HCT116 (cell line): ENCODE measurements at regions not wholly inside any gene's neighbourhood (a gene's known extent, or its start where the extent isn't known, plus 50 kb on each side); places are given as distances from the start of the nearest gene placed in this dataset.

Experiments used
- ATAC-seq: fragments of 200-7000 bp; cut with Tn5 transposase; 2 replicates; pipeline ENCODE4 v1.9.1; 2020; ENCODE audit warnings: mild to moderate bottlenecking, moderate library complexity
- BruUV-seq: library from RNA; stranded (reverse); fragments of 400-500 nt; replicated peaks from 2 replicates; lab custom pipeline; 2021; lab: Mats Ljungman, UMichigan
- CTCF ChIA-PET: fragments of 300-600 bp; sonication (Branson Sonifier 250); formaldehyde crosslinking; loops from one replicate; lab custom pipeline; 2021; ENCODE audit warnings: antibody characterized with exemption; lab: Charles Lee
- POLR2A ChIA-PET: fragments of 300-600, 350-600 bp; sonication (Branson Sonifier 250); formaldehyde crosslinking; loops from one replicate; lab custom pipeline; 2021; ENCODE audit warnings: antibody characterized with exemption; lab: Charles Lee
- RAD21 ChIA-PET, 2 experiments: fragments of 300-600 bp; sonication (Branson Sonifier 250); formaldehyde crosslinking; loops; one replicate each; lab custom pipeline; 2023; ENCODE audit warnings: low total read pairs in 2 of 2; ENCODE audit not compliant: uncharacterized antibody in 2 of 2, unreplicated experiment in 2 of 2, low non-redundant PET in 1 of 2; lab: Charles Lee
- DNase-seq: peaks from one replicate; pipeline ENCODE4 v3.0.0-alpha.2; 2010; ENCODE audit warnings: low read depth, low spot score
- H2AFZ ChIP-seq: fragments of 200-600 bp; shearing (Covaris generic), sonication (generic); 2 replicates; pipeline ENCODE4 v1.6.1; 2017; ENCODE audit warnings: low read depth, mixed run types, mixed read lengths, antibody characterized with exemption, low read length; ENCODE audit not compliant: poor library complexity, severe bottlenecking
- H3K27ac ChIP-seq: 2 replicates; pipeline ENCODE4 v1.5.1; 2012; ENCODE audit warnings: low read depth, low read length
- H3K27me3 ChIP-seq: fragments of 200-600 bp; sonication (generic); 2 replicates; pipeline ENCODE4 v1.6.1; 2016; ENCODE audit warnings: mixed run types, low read length, mixed read lengths; ENCODE audit not compliant: insufficient read depth
- H3K36me3 ChIP-seq, 2 experiments: fragments of 200-500 bp in 1 of 2; fragments of 200-600 bp in 1 of 2; sonication (Bioruptor generic) in 1 of 2; sonication (generic) in 1 of 2; 2 replicates each; pipeline versions ENCODE4 v1.5.1 to v1.6.1; 2014 to 2016; ENCODE audit warnings: low read length in 2 of 2, inconsistent platforms in 1 of 2, mixed read lengths in 1 of 2, mixed run types in 1 of 2; ENCODE audit not compliant: insufficient read depth in 2 of 2, control insufficient read depth in 1 of 2
- H3K4me1 ChIP-seq, 2 experiments: fragments of 200-600 bp in 1 of 2; sonication (generic) in 1 of 2; 2 replicates each; pipeline versions ENCODE4 v1.5.1 to v1.6.1; 2012 to 2017; ENCODE audit warnings: low read length in 2 of 2, inconsistent platforms in 1 of 2, mild to moderate bottlenecking in 1 of 2, mixed read lengths in 1 of 2, mixed run types in 1 of 2, moderate library complexity in 1 of 2; ENCODE audit not compliant: insufficient read depth in 2 of 2, control insufficient read depth in 1 of 2
- H3K4me2 ChIP-seq: fragments of 200-600 bp; sonication (generic); 2 replicates; pipeline ENCODE4 v1.6.1; 2017; ENCODE audit warnings: mixed run types, low read length, mixed read lengths
- H3K4me3 ChIP-seq, 2 experiments: fragments of 200-600 bp in 1 of 2; sonication (generic) in 1 of 2; replicated peaks in 1 of 2; 2 replicates each; pipeline ENCODE4 v1.5.1; 2011 to 2016; ENCODE audit warnings: low read length in 2 of 2, control low read depth in 1 of 2, low read depth in 1 of 2, mild to moderate bottlenecking in 1 of 2, mixed read lengths in 1 of 2, mixed run types in 1 of 2
- H3K79me2 ChIP-seq: fragments of 200-600 bp; sonication (generic); 2 replicates; pipeline ENCODE4 v1.6.1; 2017; ENCODE audit warnings: mild to moderate bottlenecking, mixed run types, low read length, moderate library complexity, mixed read lengths; ENCODE audit not compliant: insufficient read depth
- H3K9ac ChIP-seq: fragments of 200-600 bp; sonication (generic); 2 replicates; pipeline ENCODE4 v1.6.1; 2016; ENCODE audit warnings: low read length, mixed read lengths
- H3K9me2 ChIP-seq: fragments of 200-600 bp; sonication (generic), shearing (Covaris generic); 2 replicates; pipeline ENCODE4 v1.6.1; 2017; ENCODE audit warnings: mixed run types, mild to moderate bottlenecking, moderate library complexity; ENCODE audit not compliant: insufficient read depth
- H3K9me3 ChIP-seq, 2 experiments: fragments of 200-500 bp in 1 of 2; fragments of 200-600 bp in 1 of 2; sonication (Bioruptor generic) in 1 of 2; sonication (generic) in 1 of 2; 2 replicates each; pipeline ENCODE4 v1.6.1; 2014 to 2017; ENCODE audit warnings: low read length in 2 of 2, mixed read lengths in 2 of 2, inconsistent platforms in 1 of 2, low read depth in 1 of 2, mild to moderate bottlenecking in 1 of 2, mixed run types in 1 of 2, moderate library complexity in 1 of 2; ENCODE audit not compliant: control insufficient read depth in 1 of 2, insufficient read depth in 1 of 2
- H4K20me1 ChIP-seq: fragments of 200-600 bp; sonication (generic), shearing (Covaris generic); 2 replicates; pipeline ENCODE4 v1.6.1; 2017; ENCODE audit warnings: mixed run types, mild to moderate bottlenecking, moderate library complexity; ENCODE audit not compliant: insufficient read depth
- EGR1 ChIP-seq: IDR thresholded peaks from 2 replicates; pipeline ENCODE4 v1.6.1; 2012; ENCODE audit warnings: low read depth
- ELF1 ChIP-seq: IDR thresholded peaks from 2 replicates; pipeline ENCODE4 v1.6.1; 2012; ENCODE audit warnings: low read depth, borderline replicate concordance
- FOSL1 ChIP-seq: IDR thresholded peaks from 2 replicates; pipeline ENCODE4 v1.6.1; 2012; ENCODE audit warnings: low read depth
- REST ChIP-seq: IDR thresholded peaks from 2 replicates; pipeline ENCODE4 v1.6.1; 2012; ENCODE audit warnings: low read depth
- SP1 ChIP-seq: IDR thresholded peaks from 2 replicates; pipeline ENCODE4 v1.6.1; 2012; ENCODE audit warnings: low read depth
- ZFX ChIP-seq: fragments of 450-650 bp; IDR thresholded peaks from 2 replicates; pipeline ENCODE4 v1.6.1; 2017
- intact Hi-C: fragments of 100-400 bp; cut with micrococcal nuclease; formaldehyde crosslinking; loops from 2 replicates; pipeline ENCODE4 v1.10.0; 2022

GRCh38 chr2:74051504-74051903, 66.8 kb downstream of the TET3 start:
- Histone ChIP-seq H3K9me3 (no peaks in the 10 kb centered on the region), H3K4me1 (no peaks in the 10 kb centered on the region), H3K4me3 (no peak overlapping the region), H2AFZ (no peak overlapping the region), H3K9ac (no peak overlapping the region), H3K4me2 (no peak overlapping the region), H3K79me2 (peaks cover 49% of the 10 kb centered on the region; the same call in 1 of the 2 replicates), H4K20me1 (no peaks in the 10 kb centered on the region), H3K27ac (no peak overlapping the region), H3K36me3 (peaks cover 0 to 10% of the 10 kb centered on the region in 2 experiments; a peak in 2 of 4 replicates), H3K9me2 (no peaks in the 10 kb centered on the region), H3K27me3 (no peaks in the 10 kb centered on the region)
- CTCF ChIA-PET, result no interaction called here
- DNase-seq (no peak), ATAC-seq (no peak)
- no peak for TF ChIP-seq FOSL1
- TF ChIP-seq REST, result no peak
- no peak for TF ChIP-seq SP1
- no peak for TF ChIP-seq ZFX
- no peak for TF ChIP-seq EGR1
- TF ChIP-seq ELF1, result no peak
- intact Hi-C loops, result no loop called here
- BruUV-seq, result no TSS peak
- RAD21 ChIA-PET, result no interaction called here
- POLR2A ChIA-PET, result no interaction called here
